Inflammatory macrophage treated with lipopolysaccharide for 4 hours (primary cell): ENCODE measurements at regions not wholly inside any gene's neighbourhood (a gene's known extent, or its start where the extent isn't known, plus 50 kb on each side); places are given as distances from the start of the nearest gene placed in this dataset.

ENCODE experiments used
- DNase-seq: peaks from one replicate; pipeline ENCODE4 v3.0.0-alpha.2; 2020

- no peak for DNase-seq
These were observed 304.9 kb downstream of the DHX15 start for GRCh38 chr4:24279469-24279868.

- DNase-seq: no peak
These were observed 305.7 kb downstream of the DHX15 start for GRCh38 chr4:24278693-24279092.

GRCh38 chr4:24274381-24274941, 309.9 kb downstream of the DHX15 start:
- DNase-seq: no peak

GRCh38 chr4:24273136-24273535, 311.2 kb downstream of the DHX15 start:
- no peak for DNase-seq

- no peak for DNase-seq
These were observed 317.2 kb downstream of the DHX15 start for GRCh38 chr4:24266951-24267722.

- no peak for DNase-seq
These were observed 318.4 kb downstream of the DHX15 start for GRCh38 chr4:24265989-24266388.

GRCh38 chr4:24262616-24263015, 321.7 kb downstream of the DHX15 start:
- DNase-seq: no peak

- DNase-seq: no peak
These were observed 322.3 kb downstream of the DHX15 start for GRCh38 chr4:24262084-24262483.

GRCh38 chr4:24260923-24261564, 323.3 kb downstream of the DHX15 start:
- no peak for DNase-seq

GRCh38 chr4:24260133-24260715, 324.1 kb downstream of the DHX15 start:
- DNase-seq: no peak

- DNase-seq: no peak
These were observed 327.8 kb downstream of the DHX15 start for GRCh38 chr4:24256547-24256946.

- DNase-seq: no peak
These were observed 328.3 kb downstream of the DHX15 start for GRCh38 chr4:24256066-24256465.

- DNase-seq: no peak
These were observed 332.2 kb downstream of the DHX15 start for GRCh38 chr4:24252121-24252520.

GRCh38 chr4:24251589-24251988, 332.8 kb downstream of the DHX15 start:
- DNase-seq: no peak

GRCh38 chr4:24249972-24250371, 334.4 kb downstream of the DHX15 start:
- no peak for DNase-seq

GRCh38 chr4:24248674-24249630, 335.4 kb downstream of the DHX15 start:
- DNase-seq: no peak

- no peak for DNase-seq
These were observed 338.9 kb downstream of the DHX15 start for GRCh38 chr4:24245491-24245820.

GRCh38 chr4:24244663-24245490, 339.5 kb downstream of the DHX15 start:
- no peak for DNase-seq

GRCh38 chr4:24243641-24244040, 340.7 kb downstream of the DHX15 start:
- no peak for DNase-seq

GRCh38 chr4:24241511-24241910, 342.8 kb downstream of the DHX15 start:
- DNase-seq: no peak

- no peak for DNase-seq
These were observed 343.7 kb downstream of the DHX15 start for GRCh38 chr4:24240655-24241054.

- DNase-seq: no peak
These were observed 346.6 kb downstream of the DHX15 start for GRCh38 chr4:24237709-24238108.
